A673 (cell line): ENCODE measurements at regions not wholly inside any gene's neighbourhood (a gene's known extent, or its start where the extent isn't known, plus 50 kb on each side); places are given as distances from the start of the nearest gene placed in this dataset.

Source experiments
- EZH2 ChIP-seq: fragments of 200-600 bp; sonication (generic); IDR thresholded peaks from 2 replicates; pipeline ENCODE4 v1.6.1; 2017; ENCODE audit warnings: borderline replicate concordance, low read depth, mild to moderate bottlenecking, mixed read lengths, antibody characterized with exemption, low read length; ENCODE audit not compliant: poor library complexity, severe bottlenecking
- TF ChIP-seq, protein P1 (sequence below): fragments of 300-800, 200-600 bp; sonication (generic); conservative IDR thresholded peaks from 2 replicates; pipeline ENCODE4 v1.5.1; 2017; ENCODE audit warnings: low read depth, mild to moderate bottlenecking, antibody characterized with exemption, low read length, moderate library complexity, mixed read lengths

DNA sequence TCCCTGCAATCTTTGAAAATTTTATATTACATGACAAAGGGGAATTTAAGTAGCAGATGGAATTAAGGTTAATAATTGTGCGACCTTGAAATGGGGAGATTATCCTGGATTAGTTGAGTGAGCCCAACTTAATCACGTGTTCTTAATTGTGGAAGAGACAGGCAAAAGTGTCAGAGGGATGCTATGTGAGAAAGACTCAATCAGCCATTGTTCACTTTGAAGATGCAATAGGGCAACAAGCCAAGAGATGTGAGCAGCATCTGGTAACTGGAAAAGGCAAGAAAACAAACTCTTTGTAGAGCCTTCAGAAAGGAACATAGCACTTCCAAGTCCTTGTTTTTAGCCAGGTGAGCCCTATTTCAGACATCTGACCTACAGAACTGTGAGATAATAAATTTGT is 247.7 kb downstream of the SLITRK1 start:
- TF ChIP-seq, protein P1, sequence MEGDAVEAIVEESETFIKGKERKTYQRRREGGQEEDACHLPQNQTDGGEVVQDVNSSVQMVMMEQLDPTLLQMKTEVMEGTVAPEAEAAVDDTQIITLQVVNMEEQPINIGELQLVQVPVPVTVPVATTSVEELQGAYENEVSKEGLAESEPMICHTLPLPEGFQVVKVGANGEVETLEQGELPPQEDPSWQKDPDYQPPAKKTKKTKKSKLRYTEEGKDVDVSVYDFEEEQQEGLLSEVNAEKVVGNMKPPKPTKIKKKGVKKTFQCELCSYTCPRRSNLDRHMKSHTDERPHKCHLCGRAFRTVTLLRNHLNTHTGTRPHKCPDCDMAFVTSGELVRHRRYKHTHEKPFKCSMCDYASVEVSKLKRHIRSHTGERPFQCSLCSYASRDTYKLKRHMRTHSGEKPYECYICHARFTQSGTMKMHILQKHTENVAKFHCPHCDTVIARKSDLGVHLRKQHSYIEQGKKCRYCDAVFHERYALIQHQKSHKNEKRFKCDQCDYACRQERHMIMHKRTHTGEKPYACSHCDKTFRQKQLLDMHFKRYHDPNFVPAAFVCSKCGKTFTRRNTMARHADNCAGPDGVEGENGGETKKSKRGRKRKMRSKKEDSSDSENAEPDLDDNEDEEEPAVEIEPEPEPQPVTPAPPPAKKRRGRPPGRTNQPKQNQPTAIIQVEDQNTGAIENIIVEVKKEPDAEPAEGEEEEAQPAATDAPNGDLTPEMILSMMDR: no peak
- no peak for TF ChIP-seq EZH2
